ENCODE measurements at regions not wholly inside any gene's neighbourhood (a gene's known extent, or its start where the extent isn't known, plus 50 kb on each side); places are given as distances from the start of the nearest gene placed in this dataset.

DNA sequence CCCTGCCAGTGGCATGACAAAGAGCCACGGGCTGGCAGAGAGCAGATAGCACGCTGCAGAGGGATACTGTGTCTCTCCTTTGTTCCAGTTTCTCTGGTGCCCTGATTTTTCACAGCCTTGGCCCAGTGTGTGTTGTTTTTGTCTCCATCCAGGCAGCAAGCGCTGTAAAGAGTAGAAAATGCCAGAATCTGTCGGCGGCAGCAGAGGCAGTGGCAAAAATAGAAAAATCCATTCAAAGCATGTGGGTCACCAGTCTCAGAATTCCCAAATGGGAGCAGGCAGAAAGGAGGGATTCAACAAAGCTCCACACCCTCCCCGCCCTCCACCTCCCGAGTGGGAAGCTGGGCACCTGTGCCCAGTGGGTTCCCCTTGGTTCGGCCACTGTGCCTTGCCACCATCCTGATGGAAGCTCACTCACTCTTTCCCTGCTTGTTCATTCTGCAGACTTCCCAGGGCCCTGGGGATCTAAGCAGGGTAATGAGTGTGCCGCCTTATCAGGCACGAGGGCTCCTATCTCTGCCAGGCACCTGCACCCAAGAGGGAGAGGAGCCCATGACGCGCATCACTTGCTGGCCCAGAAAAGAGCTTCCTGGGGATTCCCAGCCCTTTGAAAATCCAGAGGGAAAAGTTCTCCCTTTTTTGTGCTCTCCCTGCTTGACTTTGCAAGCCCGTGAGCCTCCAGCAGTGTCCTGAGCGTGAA is 416.9 kb downstream of the IRS2 start:
- DNase-seq, result no peak
- TF ChIP-seq, protein P1, sequence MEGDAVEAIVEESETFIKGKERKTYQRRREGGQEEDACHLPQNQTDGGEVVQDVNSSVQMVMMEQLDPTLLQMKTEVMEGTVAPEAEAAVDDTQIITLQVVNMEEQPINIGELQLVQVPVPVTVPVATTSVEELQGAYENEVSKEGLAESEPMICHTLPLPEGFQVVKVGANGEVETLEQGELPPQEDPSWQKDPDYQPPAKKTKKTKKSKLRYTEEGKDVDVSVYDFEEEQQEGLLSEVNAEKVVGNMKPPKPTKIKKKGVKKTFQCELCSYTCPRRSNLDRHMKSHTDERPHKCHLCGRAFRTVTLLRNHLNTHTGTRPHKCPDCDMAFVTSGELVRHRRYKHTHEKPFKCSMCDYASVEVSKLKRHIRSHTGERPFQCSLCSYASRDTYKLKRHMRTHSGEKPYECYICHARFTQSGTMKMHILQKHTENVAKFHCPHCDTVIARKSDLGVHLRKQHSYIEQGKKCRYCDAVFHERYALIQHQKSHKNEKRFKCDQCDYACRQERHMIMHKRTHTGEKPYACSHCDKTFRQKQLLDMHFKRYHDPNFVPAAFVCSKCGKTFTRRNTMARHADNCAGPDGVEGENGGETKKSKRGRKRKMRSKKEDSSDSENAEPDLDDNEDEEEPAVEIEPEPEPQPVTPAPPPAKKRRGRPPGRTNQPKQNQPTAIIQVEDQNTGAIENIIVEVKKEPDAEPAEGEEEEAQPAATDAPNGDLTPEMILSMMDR (IDR thresholded peaks at IDR 0.05), result no peak
- TF ChIP-seq POLR2A (IDR thresholded peaks at IDR 0.05), result no peak
- Histone ChIP-seq H3K4me1 (no peaks in the 10 kb centered on the region), H3K27me3 (no peaks in the 10 kb centered on the region), H3K4me3 (no peak overlapping the region), H3K9me3 (no peaks in the 10 kb centered on the region), H3K36me3 (no peaks in the 10 kb centered on the region), H3K27ac (no peak overlapping the region)
- intact Hi-C loops (cut with DNase I; ENCODE audit: low total_unique reads), result no loop called here

DNA sequence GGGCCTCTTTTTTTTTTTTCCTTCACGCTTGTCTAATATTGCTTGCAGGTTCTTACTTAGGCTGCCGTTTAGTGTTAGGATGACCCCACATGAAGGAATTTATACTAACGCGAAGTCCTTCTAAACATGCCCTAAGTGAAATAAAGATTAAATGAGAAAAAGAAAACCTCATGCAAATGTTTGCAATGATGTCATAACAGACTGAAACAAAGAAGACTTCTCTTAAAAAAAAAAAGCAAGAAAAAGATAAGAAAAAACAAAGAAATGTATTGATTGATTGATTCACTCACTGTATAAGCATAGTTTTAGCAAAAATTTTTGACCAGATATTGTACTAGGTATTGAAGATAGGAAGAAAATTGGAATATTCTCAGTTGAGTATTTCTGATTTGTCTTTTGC is 418.2 kb downstream of the IRS2 start:
- Histone ChIP-seq H3K36me3 (no peaks in the 10 kb centered on the region), H3K27me3 (no peaks in the 10 kb centered on the region), H3K4me3 (no peak overlapping the region), H3K27ac (no peak overlapping the region), H3K9me3 (no peaks in the 10 kb centered on the region), H3K4me1 (no peaks in the 10 kb centered on the region)
- TF ChIP-seq POLR2A (IDR thresholded peaks at IDR 0.05), result no peak
- intact Hi-C loops (cut with DNase I; ENCODE audit: low total_unique reads), result no loop called here
- no peak for DNase-seq

DNA sequence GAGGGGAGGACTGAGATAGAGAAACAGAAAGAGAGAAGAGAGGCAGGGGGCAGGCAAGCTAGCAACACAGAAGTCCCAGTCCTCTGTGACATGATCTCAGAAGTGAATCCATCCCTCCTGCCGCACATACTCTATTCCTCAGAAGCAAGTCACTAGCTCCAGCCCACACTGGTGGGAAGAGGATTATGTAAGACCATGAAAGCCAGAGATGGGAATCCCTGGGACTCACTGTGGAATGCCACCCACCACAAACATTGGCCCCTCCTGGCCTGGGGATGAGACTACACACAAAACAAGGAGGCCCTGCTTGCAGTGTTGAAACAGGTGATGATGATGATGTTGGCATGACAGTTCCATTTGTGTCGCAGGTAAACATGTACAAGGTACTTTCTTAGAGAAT is 419.9 kb downstream of the IRS2 start:
- Histone ChIP-seq H3K4me3 (no peak overlapping the region), H3K36me3 (no peaks in the 10 kb centered on the region), H3K27ac (no peak overlapping the region), H3K27me3 (no peaks in the 10 kb centered on the region), H3K9me3 (no peaks in the 10 kb centered on the region), H3K4me1 (no peaks in the 10 kb centered on the region)
- TF ChIP-seq, protein P1 (IDR thresholded peaks at IDR 0.05), result no peak
- TF ChIP-seq POLR2A (IDR thresholded peaks at IDR 0.05), result no peak
- intact Hi-C loops (cut with DNase I; ENCODE audit: low total_unique reads), result no loop called here
- no peak for DNase-seq

DNA sequence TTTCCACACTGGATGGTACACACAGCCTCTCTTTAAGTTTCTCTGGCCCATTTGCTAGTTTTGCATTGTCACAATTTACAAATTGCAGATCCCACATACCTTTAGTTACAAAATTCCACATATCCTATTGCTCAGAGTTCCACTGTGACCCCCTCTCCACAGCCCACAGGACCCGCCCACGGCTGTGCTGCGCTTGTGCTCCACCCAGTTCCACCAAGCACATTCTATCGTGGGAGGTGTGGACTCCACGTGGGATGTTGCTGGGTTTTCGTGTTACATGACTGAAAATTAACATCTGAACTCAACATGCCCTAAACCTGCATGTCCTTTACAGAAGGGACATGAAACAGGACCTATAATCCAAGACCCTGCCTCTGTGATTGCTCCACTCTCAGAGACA is 423.0 kb downstream of the IRS2 start:
- Histone ChIP-seq H3K27ac (no peak overlapping the region), H3K4me3 (no peak overlapping the region), H3K36me3 (no peaks in the 10 kb centered on the region), H3K4me1 (no peaks in the 10 kb centered on the region), H3K27me3 (no peaks in the 10 kb centered on the region), H3K9me3 (no peaks in the 10 kb centered on the region)
- TF ChIP-seq, protein P1 (IDR thresholded peaks at IDR 0.05), result no peak
- TF ChIP-seq POLR2A (IDR thresholded peaks at IDR 0.05), result no peak
- DNase-seq, result no peak
- intact Hi-C loops (cut with DNase I; ENCODE audit: low total_unique reads), result no loop called here

DNA sequence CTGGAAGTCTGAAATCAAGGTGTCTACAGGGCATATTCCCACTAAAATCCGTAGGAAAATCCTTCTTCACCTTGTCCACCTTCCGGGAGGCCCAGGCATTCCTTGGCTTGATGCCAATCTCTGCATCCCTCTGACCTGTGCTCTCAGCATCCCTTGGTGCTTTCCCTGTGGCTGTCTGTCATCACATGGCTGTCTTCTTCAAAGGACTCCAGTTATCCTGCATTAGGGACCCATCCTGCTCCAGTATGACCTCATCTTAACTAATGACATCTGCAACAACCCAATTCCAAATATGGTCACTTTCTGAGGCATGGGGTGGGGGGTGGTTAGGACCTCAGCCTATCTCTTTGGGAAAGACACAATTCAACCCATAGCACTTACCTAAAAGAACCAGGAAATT is 423.8 kb downstream of the IRS2 start:
- no peak for DNase-seq
- H3K27me3 ChIP-seq, result no peaks in the 10 kb centered on the region
- no peaks in the 10 kb centered on the region for H3K9me3 ChIP-seq
- no peak overlapping the region for H3K27ac ChIP-seq
- TF ChIP-seq, protein P1 (IDR thresholded peaks at IDR 0.05), result no peak
- no peak for TF ChIP-seq POLR2A (IDR thresholded peaks at IDR 0.05)
- no peaks in the 10 kb centered on the region for H3K4me1 ChIP-seq
- H3K4me3 ChIP-seq, result no peak overlapping the region
- intact Hi-C loops (cut with DNase I; ENCODE audit: low total_unique reads), result no loop called here
- no peaks in the 10 kb centered on the region for H3K36me3 ChIP-seq
